ENCODE measurements at regions not wholly inside any gene's neighbourhood (a gene's known extent, or its start where the extent isn't known, plus 50 kb on each side); places are given as distances from the start of the nearest gene placed in this dataset.

DNA sequence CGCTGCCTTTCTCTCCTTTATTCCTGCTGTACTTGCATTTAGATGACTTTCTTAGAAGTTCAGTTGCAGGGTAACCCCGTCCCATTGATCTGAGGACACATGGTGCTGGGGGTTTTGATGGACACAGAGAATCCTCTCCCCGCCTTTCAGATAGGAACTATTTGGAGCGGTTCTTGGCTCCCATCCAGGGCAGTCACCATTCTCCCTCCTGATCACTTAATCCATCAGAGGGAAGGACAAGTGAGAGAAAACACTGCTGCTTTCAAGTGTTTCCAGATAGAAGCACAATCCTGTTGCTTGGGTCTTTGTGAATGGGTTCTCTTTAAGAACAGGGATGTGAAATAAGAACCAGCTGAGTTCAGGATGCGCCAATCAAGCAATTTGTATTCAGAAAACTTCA is 85.2 kb downstream of the IRX1 start:
- Histone ChIP-seq H3K4me3 (ENCODE audit: low read length in 2 of 2) (no peak overlapping the region), H3K4me1 (ENCODE audit: control insufficient read depth in 2 of 2, insufficient read depth in 2 of 2, low read length in 2 of 2) (no peaks in the 10 kb centered on the region), H3K9me3 (ENCODE audit: control insufficient read depth in 2 of 2, low read length in 2 of 2) (no peaks in the 10 kb centered on the region), H3K27me3 (ENCODE audit: control insufficient read depth in 2 of 2, insufficient read depth in 2 of 2, low read length in 2 of 2) (no peaks in the 10 kb centered on the region), H3K36me3 (ENCODE audit: control insufficient read depth in 2 of 2, insufficient read depth in 2 of 2, low read length in 2 of 2) (no peaks in the 10 kb centered on the region), H3K27ac (ENCODE audit: low read depth in 2 of 2, low read length in 2 of 2) (no peak overlapping the region), H3K9ac (ENCODE audit: low read depth in 1 of 2, low read length in 2 of 2) (no peak overlapping the region)

DNA sequence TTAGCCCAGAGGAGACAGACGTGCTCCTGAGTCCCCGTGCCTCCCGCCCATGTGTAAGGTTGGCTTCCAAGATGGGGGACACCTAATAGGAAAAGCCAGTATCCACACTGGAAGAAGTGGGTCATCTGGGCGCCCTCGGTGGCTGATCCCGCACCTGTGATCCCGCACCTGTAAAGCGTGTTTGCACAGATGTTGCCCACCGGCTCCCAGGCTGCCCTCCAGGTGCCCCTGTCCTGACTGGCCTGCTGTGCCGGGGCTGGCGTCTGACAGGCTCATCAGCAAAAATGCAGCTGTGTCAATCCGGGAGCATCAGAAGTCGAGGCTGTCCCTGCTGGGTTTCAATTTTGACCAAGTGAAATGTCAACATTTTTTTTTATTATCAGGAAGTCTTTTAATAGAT is 88.5 kb downstream of the IRX1 start:
- Histone ChIP-seq H3K36me3 (ENCODE audit: control insufficient read depth in 2 of 2, insufficient read depth in 2 of 2, low read length in 2 of 2) (no peaks in the 10 kb centered on the region), H3K9me3 (ENCODE audit: control insufficient read depth in 2 of 2, low read length in 2 of 2) (no peaks in the 10 kb centered on the region), H3K27me3 (ENCODE audit: control insufficient read depth in 2 of 2, insufficient read depth in 2 of 2, low read length in 2 of 2) (no peaks in the 10 kb centered on the region), H3K4me1 (ENCODE audit: control insufficient read depth in 2 of 2, insufficient read depth in 2 of 2, low read length in 2 of 2) (no peaks in the 10 kb centered on the region), H3K27ac (ENCODE audit: low read depth in 2 of 2, low read length in 2 of 2) (no peak overlapping the region), H3K9ac (ENCODE audit: low read depth in 1 of 2, low read length in 2 of 2) (no peak overlapping the region), H3K4me3 (ENCODE audit: low read length in 2 of 2) (no peak overlapping the region)

DNA sequence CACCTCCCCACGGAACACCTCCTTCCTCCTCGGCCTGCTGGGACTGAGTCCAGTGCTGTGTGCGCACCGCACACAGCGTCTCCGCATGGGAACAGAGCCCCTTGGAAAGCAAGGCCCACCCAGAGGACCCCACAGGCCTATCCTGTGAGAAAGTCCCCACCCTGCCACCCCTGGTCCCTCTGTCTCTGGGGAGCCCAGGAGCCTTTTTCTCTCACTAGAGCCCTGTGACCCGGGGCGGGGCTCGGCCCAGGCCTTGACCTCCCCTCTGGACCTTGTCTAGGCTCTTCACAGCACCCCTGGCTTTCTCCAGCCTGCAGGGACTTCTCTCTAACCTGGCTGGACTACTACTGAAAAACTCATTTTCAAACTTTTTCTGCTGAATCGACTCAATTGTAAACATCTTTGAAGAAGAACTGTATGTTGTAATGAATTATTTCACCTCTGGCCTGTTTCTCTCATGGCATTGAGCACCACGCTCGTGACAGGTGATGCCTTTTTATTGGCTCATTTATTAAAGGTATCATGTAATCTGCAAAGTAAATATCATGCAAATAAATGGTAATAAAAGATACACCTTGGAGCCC is 89.2 kb downstream of the IRX1 start:
- Histone ChIP-seq H3K27ac (ENCODE audit: low read depth in 2 of 2, low read length in 2 of 2) (no peak overlapping the region), H3K4me1 (ENCODE audit: control insufficient read depth in 2 of 2, insufficient read depth in 2 of 2, low read length in 2 of 2) (no peaks in the 10 kb centered on the region), H3K9ac (ENCODE audit: low read depth in 1 of 2, low read length in 2 of 2) (no peak overlapping the region), H3K36me3 (ENCODE audit: control insufficient read depth in 2 of 2, insufficient read depth in 2 of 2, low read length in 2 of 2) (no peaks in the 10 kb centered on the region), H3K9me3 (ENCODE audit: control insufficient read depth in 2 of 2, low read length in 2 of 2) (no peaks in the 10 kb centered on the region), H3K27me3 (ENCODE audit: control insufficient read depth in 2 of 2, insufficient read depth in 2 of 2, low read length in 2 of 2) (no peaks in the 10 kb centered on the region), H3K4me3 (ENCODE audit: low read length in 2 of 2) (no peak overlapping the region)

DNA sequence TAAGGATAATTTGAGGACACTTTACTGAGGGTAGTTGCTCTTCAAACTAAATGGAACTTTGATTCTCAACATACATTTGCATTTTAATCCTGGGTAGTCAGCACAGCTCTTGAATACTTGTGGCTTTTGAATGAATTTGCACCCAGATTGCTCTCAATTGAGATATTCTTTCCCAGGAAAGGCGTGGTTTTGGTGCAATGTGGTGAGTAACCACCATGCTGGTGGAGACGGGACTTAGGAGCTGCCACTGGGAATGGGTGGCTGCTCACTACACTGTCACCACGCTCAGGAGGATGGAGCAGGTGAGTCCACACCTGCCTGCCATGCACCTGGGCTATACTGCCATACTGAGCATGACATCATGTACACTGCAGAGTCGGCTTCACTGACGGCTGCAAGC is 99.2 kb downstream of the IRX1 start:
- Histone ChIP-seq H3K27me3 (ENCODE audit: control insufficient read depth in 2 of 2, insufficient read depth in 2 of 2, low read length in 2 of 2) (no peaks in the 10 kb centered on the region), H3K9me3 (ENCODE audit: control insufficient read depth in 2 of 2, low read length in 2 of 2) (peaks cover 0 to 3% of the 10 kb centered on the region in 2 donors), H3K27ac (ENCODE audit: low read depth in 2 of 2, low read length in 2 of 2) (no peak overlapping the region), H3K9ac (ENCODE audit: low read depth in 1 of 2, low read length in 2 of 2) (no peak overlapping the region), H3K4me3 (ENCODE audit: low read length in 2 of 2) (no peak overlapping the region), H3K36me3 (ENCODE audit: control insufficient read depth in 2 of 2, insufficient read depth in 2 of 2, low read length in 2 of 2) (no peaks in the 10 kb centered on the region), H3K4me1 (ENCODE audit: control insufficient read depth in 2 of 2, insufficient read depth in 2 of 2, low read length in 2 of 2) (no peaks in the 10 kb centered on the region)

DNA sequence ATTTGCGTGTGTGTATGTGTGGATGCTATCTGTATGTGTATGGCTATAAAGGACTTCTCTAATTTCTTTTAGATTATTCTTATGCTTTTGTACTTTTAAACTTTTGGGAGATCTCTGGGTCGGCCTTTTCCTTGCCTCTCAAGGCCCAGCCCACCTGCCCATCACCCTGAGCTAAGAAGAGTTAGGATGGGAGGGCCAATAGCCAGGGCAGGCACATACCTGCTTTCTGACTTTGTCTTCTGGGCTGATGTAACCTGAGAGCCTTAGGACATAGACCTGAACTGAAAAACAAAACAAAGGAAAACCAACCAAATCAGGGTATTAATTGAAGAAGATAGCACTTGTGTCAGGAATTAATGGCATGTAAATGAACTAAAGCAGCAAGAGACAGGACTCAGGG is 100.2 kb downstream of the IRX1 start:
- no peaks in the 10 kb centered on the region for H3K36me3 ChIP-seq (ENCODE audit: control insufficient read depth in 2 of 2, insufficient read depth in 2 of 2, low read length in 2 of 2)
- peaks cover 0 to 3% of the 10 kb centered on the region in 2 donors for H3K9me3 ChIP-seq (ENCODE audit: control insufficient read depth in 2 of 2, low read length in 2 of 2)
- H3K27me3 ChIP-seq (ENCODE audit: control insufficient read depth in 2 of 2, insufficient read depth in 2 of 2, low read length in 2 of 2), result no peaks in the 10 kb centered on the region
- no peak overlapping the region for H3K9ac ChIP-seq (ENCODE audit: low read depth in 1 of 2, low read length in 2 of 2)
- no peaks in the 10 kb centered on the region for H3K4me1 ChIP-seq (ENCODE audit: control insufficient read depth in 2 of 2, insufficient read depth in 2 of 2, low read length in 2 of 2)
- no peak overlapping the region for H3K27ac ChIP-seq (ENCODE audit: low read depth in 2 of 2, low read length in 2 of 2)
- H3K4me3 ChIP-seq (ENCODE audit: low read length in 2 of 2), result no peak overlapping the region

DNA sequence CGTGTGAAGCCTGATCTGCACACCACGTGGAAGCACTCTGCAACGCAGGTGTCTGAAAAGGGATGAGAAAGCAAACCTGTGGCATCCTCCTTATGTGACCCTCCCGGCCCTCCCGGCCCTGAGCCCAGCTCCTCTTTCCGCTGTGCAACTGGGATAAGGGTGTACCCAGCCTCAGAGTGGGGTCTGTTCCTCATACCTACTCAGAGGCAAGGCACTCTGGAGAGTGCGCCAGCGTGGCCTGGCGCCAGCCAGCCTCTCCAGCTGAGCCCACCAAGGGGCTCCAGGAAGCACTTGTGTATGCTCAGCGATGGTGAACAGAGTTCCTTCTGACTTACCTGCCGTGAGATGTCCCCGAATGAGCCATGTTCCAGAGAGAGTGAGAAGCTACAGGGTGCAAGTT is 102.8 kb downstream of the IRX1 start:
- Histone ChIP-seq H3K4me1 (ENCODE audit: control insufficient read depth in 2 of 2, insufficient read depth in 2 of 2, low read length in 2 of 2) (no peaks in the 10 kb centered on the region), H3K27me3 (ENCODE audit: control insufficient read depth in 2 of 2, insufficient read depth in 2 of 2, low read length in 2 of 2) (no peaks in the 10 kb centered on the region), H3K27ac (ENCODE audit: low read depth in 2 of 2, low read length in 2 of 2) (no peak overlapping the region), H3K36me3 (ENCODE audit: control insufficient read depth in 2 of 2, insufficient read depth in 2 of 2, low read length in 2 of 2) (no peaks in the 10 kb centered on the region), H3K9me3 (ENCODE audit: control insufficient read depth in 2 of 2, low read length in 2 of 2) (peaks cover 0 to 3% of the 10 kb centered on the region in 2 donors), H3K4me3 (ENCODE audit: low read length in 2 of 2) (no peak overlapping the region), H3K9ac (ENCODE audit: low read depth in 1 of 2, low read length in 2 of 2) (no peak overlapping the region)

DNA sequence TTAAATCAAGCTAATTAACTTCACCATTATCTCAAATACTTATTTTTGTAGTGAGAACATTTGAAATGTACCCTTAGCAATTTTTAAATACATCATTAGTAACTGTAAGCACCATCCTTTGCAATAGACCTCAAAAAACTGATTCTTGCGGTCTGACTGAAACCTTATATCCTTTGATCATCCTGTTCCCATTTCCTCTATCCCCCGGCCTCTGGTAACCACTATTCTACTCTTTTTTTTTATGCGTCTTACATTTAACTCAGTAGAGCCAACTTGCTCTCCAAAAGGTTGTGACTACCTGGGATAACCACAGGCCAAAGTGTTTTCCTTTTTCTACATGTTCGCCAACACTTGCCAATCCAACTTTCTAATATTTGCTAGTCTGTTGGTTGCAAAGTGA is 106.1 kb downstream of the IRX1 start:
- Histone ChIP-seq H3K4me1 (ENCODE audit: control insufficient read depth in 2 of 2, insufficient read depth in 2 of 2, low read length in 2 of 2) (no peaks in the 10 kb centered on the region), H3K9me3 (ENCODE audit: control insufficient read depth in 2 of 2, low read length in 2 of 2) (peaks cover 0 to 2% of the 10 kb centered on the region in 2 donors), H3K27me3 (ENCODE audit: control insufficient read depth in 2 of 2, insufficient read depth in 2 of 2, low read length in 2 of 2) (no peaks in the 10 kb centered on the region), H3K36me3 (ENCODE audit: control insufficient read depth in 2 of 2, insufficient read depth in 2 of 2, low read length in 2 of 2) (no peaks in the 10 kb centered on the region), H3K9ac (ENCODE audit: low read depth in 1 of 2, low read length in 2 of 2) (no peak overlapping the region), H3K27ac (ENCODE audit: low read depth in 2 of 2, low read length in 2 of 2) (no peak overlapping the region), H3K4me3 (ENCODE audit: low read length in 2 of 2) (no peak overlapping the region)

DNA sequence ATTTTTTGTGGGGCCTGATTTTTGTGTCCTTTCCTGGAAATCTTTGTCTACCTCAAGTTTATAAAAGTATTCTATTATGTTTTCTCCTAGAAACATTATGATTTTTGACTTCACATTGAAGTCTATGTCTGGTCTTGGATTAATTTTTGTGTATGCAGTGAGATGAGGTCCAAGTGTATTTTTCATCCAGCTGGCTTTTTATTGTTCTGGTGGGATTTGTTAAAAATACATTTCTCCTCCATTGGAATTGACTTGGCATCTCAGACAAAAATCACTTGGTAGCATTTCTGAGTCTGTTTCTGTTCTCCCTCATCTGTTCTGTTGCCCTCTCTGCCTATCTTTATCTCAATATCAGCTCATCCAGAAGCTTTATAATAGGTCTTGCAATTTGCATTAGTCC is 109.0 kb downstream of the IRX1 start:
- no peak overlapping the region for H3K27ac ChIP-seq (ENCODE audit: low read depth in 2 of 2, low read length in 2 of 2)
- no peak overlapping the region for H3K4me3 ChIP-seq (ENCODE audit: low read length in 2 of 2)
- H3K9ac ChIP-seq (ENCODE audit: low read depth in 1 of 2, low read length in 2 of 2), result no peak overlapping the region
- peaks cover 0 to 5% of the 10 kb centered on the region in 2 donors for H3K9me3 ChIP-seq (ENCODE audit: control insufficient read depth in 2 of 2, low read length in 2 of 2)
- no peaks in the 10 kb centered on the region for H3K4me1 ChIP-seq (ENCODE audit: control insufficient read depth in 2 of 2, insufficient read depth in 2 of 2, low read length in 2 of 2)
- no peaks in the 10 kb centered on the region for H3K27me3 ChIP-seq (ENCODE audit: control insufficient read depth in 2 of 2, insufficient read depth in 2 of 2, low read length in 2 of 2)
- no peaks in the 10 kb centered on the region for H3K36me3 ChIP-seq (ENCODE audit: control insufficient read depth in 2 of 2, insufficient read depth in 2 of 2, low read length in 2 of 2)

DNA sequence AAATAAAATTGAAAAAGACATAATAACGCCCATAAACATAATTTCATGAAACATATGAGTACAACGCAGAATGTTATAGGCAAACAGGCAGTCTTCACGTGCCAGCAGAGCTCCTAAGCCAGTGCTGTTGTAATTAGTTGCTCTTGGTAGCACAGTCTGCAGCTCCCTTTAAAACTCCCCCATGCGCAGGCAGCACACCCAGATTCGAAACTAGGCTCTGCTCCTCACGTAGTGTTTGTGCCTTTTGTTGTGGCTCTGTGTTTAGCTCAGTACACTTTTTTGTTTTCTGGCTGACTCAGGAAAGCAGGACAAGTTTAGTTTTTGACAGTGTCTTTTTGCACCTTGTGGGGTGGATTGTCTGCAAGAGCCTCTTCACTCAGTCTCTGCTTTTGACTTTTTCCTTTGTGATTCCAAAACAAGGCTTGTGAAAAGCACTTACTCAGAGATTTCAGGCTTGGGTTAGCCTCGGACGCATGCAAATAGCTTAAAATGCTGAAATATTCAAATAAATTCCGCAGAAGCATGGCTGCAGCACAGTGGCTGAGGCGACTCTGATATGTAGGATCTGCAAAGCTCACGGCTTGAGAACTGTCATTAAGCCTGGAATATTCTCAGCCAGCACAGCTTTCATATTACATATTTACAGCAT is 113.6 kb downstream of the IRX1 start:
- Histone ChIP-seq H3K9ac (ENCODE audit: low read depth in 1 of 2, low read length in 2 of 2) (no peak overlapping the region), H3K4me3 (ENCODE audit: low read length in 2 of 2) (no peak overlapping the region), H3K27me3 (ENCODE audit: control insufficient read depth in 2 of 2, insufficient read depth in 2 of 2, low read length in 2 of 2) (no peaks in the 10 kb centered on the region), H3K27ac (ENCODE audit: low read depth in 2 of 2, low read length in 2 of 2) (no peak overlapping the region), H3K4me1 (ENCODE audit: control insufficient read depth in 2 of 2, insufficient read depth in 2 of 2, low read length in 2 of 2) (no peaks in the 10 kb centered on the region), H3K36me3 (ENCODE audit: control insufficient read depth in 2 of 2, insufficient read depth in 2 of 2, low read length in 2 of 2) (no peaks in the 10 kb centered on the region), H3K9me3 (ENCODE audit: control insufficient read depth in 2 of 2, low read length in 2 of 2) (peaks cover 0 to 8% of the 10 kb centered on the region in 2 donors)

DNA sequence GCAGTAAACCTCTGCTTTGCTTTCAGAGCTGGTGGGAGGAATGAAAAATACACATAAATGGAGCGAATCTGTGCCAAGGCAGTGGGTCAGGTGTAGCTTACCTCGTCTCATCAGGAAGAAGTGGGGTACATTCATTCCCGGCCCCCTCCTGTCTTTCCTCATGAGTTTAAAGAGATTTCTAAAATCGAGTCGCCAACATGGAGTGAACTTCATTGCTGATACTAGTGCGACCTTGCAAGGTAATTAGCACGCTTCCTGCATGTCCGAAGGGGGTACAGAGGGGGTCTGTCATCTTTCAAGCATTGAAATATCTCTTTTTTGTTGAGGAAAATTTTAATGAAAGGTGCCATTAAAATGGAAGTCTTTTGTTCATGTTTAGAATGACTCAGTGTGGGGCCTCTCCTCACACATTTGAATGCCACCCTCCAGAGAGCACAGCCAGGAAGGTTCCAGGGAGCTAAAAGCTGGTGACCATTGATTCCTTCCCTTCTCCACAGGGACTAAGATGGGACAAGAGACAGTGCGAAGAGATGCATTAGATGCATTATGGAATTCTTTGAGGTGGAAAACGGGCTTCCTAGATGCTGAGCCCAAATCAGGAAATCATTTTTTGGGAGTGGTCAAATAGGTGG is 114.2 kb downstream of the IRX1 start:
- Histone ChIP-seq H3K4me3 (ENCODE audit: low read length in 2 of 2) (no peak overlapping the region), H3K4me1 (ENCODE audit: control insufficient read depth in 2 of 2, insufficient read depth in 2 of 2, low read length in 2 of 2) (no peaks in the 10 kb centered on the region), H3K36me3 (ENCODE audit: control insufficient read depth in 2 of 2, insufficient read depth in 2 of 2, low read length in 2 of 2) (no peaks in the 10 kb centered on the region), H3K27me3 (ENCODE audit: control insufficient read depth in 2 of 2, insufficient read depth in 2 of 2, low read length in 2 of 2) (no peaks in the 10 kb centered on the region), H3K9ac (ENCODE audit: low read depth in 1 of 2, low read length in 2 of 2) (no peak overlapping the region), H3K27ac (ENCODE audit: low read depth in 2 of 2, low read length in 2 of 2) (no peak overlapping the region), H3K9me3 (ENCODE audit: control insufficient read depth in 2 of 2, low read length in 2 of 2) (peaks cover 0 to 8% of the 10 kb centered on the region in 2 donors)
